Activated CD4-positive, alpha-beta T cell treated with anti-CD3 and anti-CD28 coated beads for 36 hours (primary cell): ENCODE measurements at regions not wholly inside any gene's neighbourhood (a gene's known extent, or its start where the extent isn't known, plus 50 kb on each side); places are given as distances from the start of the nearest gene placed in this dataset.

Source experiments
- ATAC-seq: fragments of 200-7000 bp; cut with Tn5 transposase; one replicate; pipeline ENCODE4 v1.10.0; 2021; ENCODE audit warnings: mild to moderate bottlenecking, moderate library complexity
- CTCF ChIA-PET: fragments of 350-600 bp; sonication (Branson Sonifier 250); formaldehyde crosslinking; loops from one replicate; lab custom pipeline; 2021; ENCODE audit warnings: antibody characterized with exemption; lab: Charles Lee
- POLR2A ChIA-PET: fragments of 350-600 bp; sonication (Branson Sonifier 250); formaldehyde crosslinking; loops from one replicate; lab custom pipeline; 2021; ENCODE audit warnings: antibody characterized with exemption, inconsistent platforms; lab: Charles Lee
- DNase-seq: peaks from one replicate; pipeline ENCODE4 v3.0.0-alpha.2; 2020
- H3K27ac Mint-ChIP-seq: one replicate; pipeline ENCODE4 v1.8.0; 2021; ENCODE audit warnings: mixed read lengths
- H3K27me3 Mint-ChIP-seq: one replicate; pipeline ENCODE4 v1.8.0; 2021; ENCODE audit warnings: mixed read lengths
- H3K36me3 Mint-ChIP-seq: one replicate; pipeline ENCODE4 v1.8.0; 2021; ENCODE audit warnings: low read depth, mixed read lengths
- H3K4me1 Mint-ChIP-seq: one replicate; pipeline ENCODE4 v1.8.0; 2021; ENCODE audit warnings: mixed read lengths
- H3K4me3 Mint-ChIP-seq: one replicate; pipeline ENCODE4 v1.8.0; 2021; ENCODE audit warnings: mild to moderate bottlenecking, moderate library complexity, mixed read lengths
- H3K9me3 Mint-ChIP-seq: one replicate; pipeline ENCODE4 v1.8.0; 2021; ENCODE audit warnings: low read depth, mixed read lengths
- intact Hi-C, 2 experiments: fragments of 100-400 bp; cut with DNase I in 1 of 2; cut with micrococcal nuclease in 1 of 2; formaldehyde crosslinking; loops; one replicate each; pipeline versions ENCODE4 v1.14.2 to v1.15.1; 2022 to 2024; cut with DNase I, micrococcal nuclease

DNA sequence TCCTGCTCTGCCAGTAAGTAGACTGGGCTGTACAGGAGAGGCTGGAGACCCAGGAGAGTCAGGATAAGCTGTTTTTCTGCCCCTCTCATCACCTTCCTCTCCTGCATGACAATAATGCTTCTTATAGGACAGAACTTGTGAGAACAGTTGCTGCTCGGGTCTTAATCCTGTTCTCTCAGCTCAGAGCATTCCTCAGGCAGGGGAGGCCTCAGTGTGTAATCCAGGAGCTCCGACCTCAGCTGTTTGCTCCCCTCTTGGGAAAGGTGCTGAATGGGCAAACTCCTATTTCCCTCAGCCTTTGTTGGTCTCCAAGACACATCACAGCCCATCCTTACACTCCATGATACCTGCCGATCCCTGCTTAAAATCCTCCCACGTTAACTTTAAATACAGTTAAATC is 134.9 kb upstream of the LRFN2 start:
- ChIA-PET CTCF (interaction anchor here (0.5 kb wide), 1 partner anchor 59 kb away, joined by 3 read pairs; no protein-coding TSS in a partner anchor), POLR2A (no interaction called here)
- DNase-seq (no peak), ATAC-seq (no peak)
- Mint-ChIP-seq H3K36me3 (no peaks in the 10 kb centered on the region), H3K4me1 (peaks cover 14% of the 10 kb centered on the region), H3K27ac (no peak overlapping the region), H3K9me3 (no peaks in the 10 kb centered on the region), H3K27me3 (no peaks in the 10 kb centered on the region), H3K4me3 (no peak overlapping the region)
- intact Hi-C loops, result no loop called here

DNA sequence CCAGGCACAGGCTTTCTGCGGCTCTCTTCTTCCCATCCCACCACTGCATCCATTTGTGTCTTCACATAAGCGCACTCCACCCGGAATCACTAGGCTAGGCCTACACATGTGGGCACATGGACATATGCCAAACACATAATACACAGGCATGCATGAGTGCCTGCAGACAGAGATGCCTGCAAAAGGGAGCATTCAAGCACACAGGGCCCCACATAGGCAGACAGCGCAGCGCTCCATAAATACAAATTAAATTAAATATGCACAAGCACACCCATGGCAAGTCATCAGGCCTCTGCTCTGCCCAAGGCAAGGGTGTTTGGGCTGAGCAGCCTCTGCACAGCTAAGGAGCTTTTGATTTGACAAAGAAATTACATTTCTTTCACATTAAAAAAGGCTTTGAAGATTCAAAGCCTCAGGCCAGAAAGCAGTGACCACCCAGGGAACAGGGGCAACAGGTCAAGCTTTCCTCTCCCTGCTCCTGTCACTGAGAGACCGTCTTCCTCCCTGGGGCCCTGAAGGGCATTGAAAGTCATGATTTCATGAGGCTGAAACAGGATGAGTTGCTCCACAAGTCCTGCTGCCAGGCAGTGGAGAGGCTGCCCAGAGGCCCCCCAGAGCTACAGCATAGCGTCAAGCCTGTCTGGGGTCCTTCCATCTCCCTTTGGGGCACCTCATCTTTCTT is 134.2 kb upstream of the LRFN2 start:
- H3K9me3 Mint-ChIP-seq, result no peaks in the 10 kb centered on the region
- ChIA-PET CTCF (interaction anchor here (0.5 kb wide), 1 partner anchor 60 kb away, joined by 3 read pairs; no protein-coding TSS in a partner anchor), POLR2A (no interaction called here)
- DNase-seq (no peak), ATAC-seq (no peak)
- H3K4me3 Mint-ChIP-seq, result no peak overlapping the region
- intact Hi-C loops, result no loop called here
- H3K27me3 Mint-ChIP-seq, result no peaks in the 10 kb centered on the region
- H3K27ac Mint-ChIP-seq, result no peak overlapping the region
- H3K4me1 Mint-ChIP-seq, result peaks cover 14% of the 10 kb centered on the region
- no peaks in the 10 kb centered on the region for H3K36me3 Mint-ChIP-seq

- ATAC-seq (no peak), DNase-seq (no peak)
- CTCF ChIA-PET, result no interaction called here
- intact Hi-C loops, result no loop called here
- no peak overlapping the region for H3K27ac Mint-ChIP-seq
- H3K4me3 Mint-ChIP-seq, result no peak overlapping the region
- no peaks in the 10 kb centered on the region for H3K27me3 Mint-ChIP-seq
- no peaks in the 10 kb centered on the region for H3K9me3 Mint-ChIP-seq
- POLR2A ChIA-PET, result no interaction called here
- H3K4me1 Mint-ChIP-seq, result peaks cover 14% of the 10 kb centered on the region
- H3K36me3 Mint-ChIP-seq, result no peaks in the 10 kb centered on the region
Measured at GRCh38 chr6:40720375-40720748, 133.2 kb upstream of the LRFN2 start.

GRCh38 chr6:40719671-40720374 is 132.7 kb upstream of the LRFN2 start:
- CTCF ChIA-PET, result no interaction called here
- Mint-ChIP-seq H3K36me3 (no peaks in the 10 kb centered on the region), H3K27ac (no peak overlapping the region), H3K9me3 (no peaks in the 10 kb centered on the region), H3K4me3 (no peak overlapping the region), H3K27me3 (no peaks in the 10 kb centered on the region), H3K4me1 (peaks cover 14% of the 10 kb centered on the region)
- no peak for DNase-seq
- POLR2A ChIA-PET, result no interaction called here
- no peak for ATAC-seq
- intact Hi-C loops, result no loop called here

DNA sequence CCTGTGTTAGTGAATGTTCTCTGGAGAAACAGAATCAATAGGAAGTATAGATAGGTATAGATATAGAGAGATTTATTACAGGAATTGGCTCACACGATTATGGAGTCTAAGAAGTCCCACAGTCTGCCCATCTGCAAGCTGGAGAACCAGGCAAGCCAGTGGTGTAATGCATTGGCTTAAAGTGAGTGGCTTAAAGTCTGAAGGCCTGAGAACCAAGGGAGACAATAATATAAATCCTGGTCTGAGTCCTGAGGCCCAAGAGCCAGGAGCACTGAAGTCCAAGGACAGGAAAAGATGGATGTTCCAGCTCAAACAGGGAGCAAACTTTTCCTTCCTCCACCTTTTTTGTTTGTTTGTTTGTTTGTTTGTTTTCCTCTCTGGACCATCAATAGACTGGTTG is 131.2 kb upstream of the LRFN2 start:
- Mint-ChIP-seq H3K4me1 (peaks cover 14% of the 10 kb centered on the region), H3K4me3 (no peak overlapping the region), H3K9me3 (no peaks in the 10 kb centered on the region), H3K27ac (no peak overlapping the region), H3K27me3 (no peaks in the 10 kb centered on the region), H3K36me3 (no peaks in the 10 kb centered on the region)
- intact Hi-C loops, result no loop called here
- ChIA-PET POLR2A (no interaction called here), CTCF (interaction anchor here (0.6 kb wide), 1 partner anchor 23 kb away, joined by 3 read pairs; no protein-coding TSS in a partner anchor)
- ATAC-seq, result no peak
- DNase-seq, result no peak

- peaks cover 14% of the 10 kb centered on the region for H3K4me1 Mint-ChIP-seq
- H3K9me3 Mint-ChIP-seq, result no peaks in the 10 kb centered on the region
- no peak overlapping the region for H3K4me3 Mint-ChIP-seq
- ChIA-PET POLR2A (no interaction called here), CTCF (no interaction called here)
- H3K27ac Mint-ChIP-seq, result no peak overlapping the region
- DNase-seq (no peak), ATAC-seq (no peak)
- no peaks in the 10 kb centered on the region for H3K36me3 Mint-ChIP-seq
- no peaks in the 10 kb centered on the region for H3K27me3 Mint-ChIP-seq
- intact Hi-C loops, result no loop called here
Measured at GRCh38 chr6:40717411-40718057, 130.4 kb upstream of the LRFN2 start.

GRCh38 chr6:40715570-40716403 is 128.6 kb upstream of the LRFN2 start:
- Mint-ChIP-seq H3K36me3 (no peaks in the 10 kb centered on the region), H3K4me3 (no peak overlapping the region), H3K9me3 (no peaks in the 10 kb centered on the region), H3K4me1 (peaks cover 14% of the 10 kb centered on the region), H3K27me3 (no peaks in the 10 kb centered on the region), H3K27ac (no peak overlapping the region)
- ChIA-PET POLR2A (no interaction called here), CTCF (no interaction called here)
- intact Hi-C loops, result no loop called here
- no peak for DNase-seq
- ATAC-seq, result no peak

DNA sequence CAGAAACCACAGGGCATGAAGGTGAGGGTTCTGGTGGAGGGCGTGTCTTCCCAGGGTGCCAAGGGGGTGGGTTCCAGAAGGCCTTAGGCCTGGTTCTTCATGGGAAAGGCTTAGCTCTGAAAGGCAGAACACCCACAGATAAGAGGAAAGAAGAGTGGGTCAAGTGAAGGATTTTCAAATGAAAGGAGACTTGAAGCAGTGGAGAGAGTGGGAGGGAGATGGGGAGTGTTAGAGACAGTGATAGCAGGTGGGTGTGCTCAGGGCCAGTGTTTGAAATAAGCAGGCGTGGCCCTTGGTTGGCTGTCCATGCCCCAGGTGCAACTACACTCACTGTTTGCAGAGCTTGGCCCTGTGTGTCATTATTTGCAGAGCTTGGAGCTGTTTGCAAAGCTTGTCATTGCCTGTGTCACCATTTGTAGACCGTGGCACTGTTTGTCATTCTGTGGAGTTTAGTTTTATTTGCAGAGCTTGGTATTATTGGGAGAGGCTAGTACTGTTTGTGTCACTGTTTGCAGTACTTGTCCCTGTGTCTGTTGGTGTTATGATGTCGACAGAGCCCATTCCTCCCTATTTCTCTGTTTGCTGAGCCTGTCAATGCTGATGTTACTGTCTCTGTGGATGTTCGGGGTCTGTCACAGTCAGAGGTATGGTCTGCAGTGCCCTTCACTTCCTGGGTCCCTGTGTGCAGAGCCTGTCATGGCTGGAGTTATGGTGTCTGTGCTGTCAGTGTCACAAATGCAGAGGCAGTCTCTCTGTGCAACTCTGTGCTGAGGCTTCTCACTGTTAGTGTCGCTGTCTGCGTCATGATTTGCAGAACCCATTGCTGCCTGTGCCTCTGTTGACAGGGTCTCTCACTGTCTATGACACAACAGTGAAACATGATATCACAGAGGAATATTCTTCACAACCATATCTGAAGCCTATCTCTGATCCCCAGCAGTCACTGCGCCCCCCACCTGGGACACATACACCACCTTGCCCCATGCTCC is 127.7 kb upstream of the LRFN2 start:
- intact Hi-C loops, result no loop called here
- POLR2A ChIA-PET, result no interaction called here

DNA sequence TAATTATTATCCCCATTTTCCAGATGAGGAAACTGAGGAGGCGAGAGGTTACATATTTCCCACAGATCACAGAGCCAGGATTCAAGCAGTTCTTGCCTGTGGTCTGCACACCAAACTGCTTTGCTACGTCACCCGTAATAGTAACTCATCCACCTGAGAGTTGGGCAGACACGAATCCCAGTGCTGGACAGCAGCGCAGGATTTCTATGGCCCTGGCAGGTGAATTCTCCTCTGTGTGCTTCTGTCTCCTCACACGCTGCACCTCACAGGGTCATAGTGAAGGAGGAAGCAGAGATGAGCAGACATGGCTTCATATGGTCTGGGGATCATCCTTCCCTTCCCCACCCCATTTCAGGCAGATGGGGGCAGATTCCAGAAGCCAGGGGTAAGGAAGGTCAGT is 127.0 kb upstream of the LRFN2 start:
- intact Hi-C loops, result no loop called here
- no peak for ATAC-seq
- DNase-seq, result no peak
- no peaks in the 10 kb centered on the region for H3K9me3 Mint-ChIP-seq
- POLR2A ChIA-PET, result no interaction called here
- H3K27me3 Mint-ChIP-seq, result no peaks in the 10 kb centered on the region
- no peaks in the 10 kb centered on the region for H3K36me3 Mint-ChIP-seq
- no peak overlapping the region for H3K27ac Mint-ChIP-seq
- no peak overlapping the region for H3K4me3 Mint-ChIP-seq
- no peaks in the 10 kb centered on the region for H3K4me1 Mint-ChIP-seq
- CTCF ChIA-PET, result interaction anchor here (0.6 kb wide), 1 partner anchor 131 kb away, joined by 3 read pairs; no protein-coding TSS in a partner anchor

More for the DNA sequence above, 127.7 kb upstream of the LRFN2 start:
- CTCF ChIA-PET, result interaction anchor here (0.7 kb wide), 1 partner anchor 240 kb away, joined by 6 read pairs; no protein-coding TSS in a partner anchor
- H3K27me3 Mint-ChIP-seq, result no peaks in the 10 kb centered on the region
- no peaks in the 10 kb centered on the region for H3K36me3 Mint-ChIP-seq
- H3K9me3 Mint-ChIP-seq, result no peaks in the 10 kb centered on the region
- H3K4me3 Mint-ChIP-seq, result no peak overlapping the region
- no peak overlapping the region for H3K27ac Mint-ChIP-seq
- no peak for ATAC-seq
- no peak for DNase-seq
- H3K4me1 Mint-ChIP-seq, result peaks cover 7% of the 10 kb centered on the region

- ChIA-PET POLR2A (no interaction called here), CTCF (interaction anchor here (0.6 to 0.7 kb wide), 2 partner anchors 21 to 61 kb away, joined by 3 read pairs; no protein-coding TSS in a partner anchor)
- H3K27ac Mint-ChIP-seq, result no peak overlapping the region
- DNase-seq (no peak), ATAC-seq (no peak)
- H3K27me3 Mint-ChIP-seq, result no peaks in the 10 kb centered on the region
- H3K36me3 Mint-ChIP-seq, result no peaks in the 10 kb centered on the region
- intact Hi-C loops, result no loop called here
- H3K4me1 Mint-ChIP-seq, result no peaks in the 10 kb centered on the region
- H3K4me3 Mint-ChIP-seq, result no peak overlapping the region
- H3K9me3 Mint-ChIP-seq, result no peaks in the 10 kb centered on the region
Measured at GRCh38 chr6:40713002-40713719, 126.0 kb upstream of the LRFN2 start.
